ENCODE measurements at regions not wholly inside any gene's neighbourhood (a gene's known extent, or its start where the extent isn't known, plus 50 kb on each side); places are given as distances from the start of the nearest gene placed in this dataset.

DNA sequence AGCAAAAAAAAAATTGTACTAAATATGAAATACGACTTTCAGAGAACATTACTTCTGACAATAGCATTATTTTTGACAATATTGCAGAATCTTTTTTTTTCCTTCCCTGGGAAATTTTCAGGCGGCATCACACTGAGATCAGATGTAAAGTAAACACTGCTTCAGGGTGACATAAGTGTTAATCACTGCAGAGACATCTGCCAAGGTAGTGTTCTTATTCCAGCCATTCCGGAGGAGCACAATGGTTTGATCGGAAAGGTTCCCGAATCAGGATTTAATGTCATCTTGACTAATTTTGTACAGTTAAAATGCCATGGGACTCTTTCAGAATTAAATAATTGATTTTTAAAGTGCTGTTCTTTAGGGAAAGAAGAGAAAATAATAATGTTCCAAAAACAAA is 56.7 kb upstream of the ZNF236 start:
- Histone ChIP-seq H3K79me2 (ENCODE audit: low read depth) (no peaks in the 10 kb centered on the region), H3K9me3 (ENCODE audit: low read depth) (no peaks in the 10 kb centered on the region), H3K4me2 (no peak overlapping the region), H4K20me1 (ENCODE audit: low read depth) (no peaks in the 10 kb centered on the region), H3F3A (ENCODE audit: low read depth) (peaks cover 2% of the 10 kb centered on the region), H3K36me3 (no peaks in the 10 kb centered on the region), H3K27me3 (no peaks in the 10 kb centered on the region), H3K4me1 (peaks cover 4% of the 10 kb centered on the region), H3K9ac (no peak overlapping the region), H3K27ac (no peak overlapping the region), H2AFZ (replicated peaks) (no peak overlapping the region), H3K4me3 (no peak overlapping the region)
- Mint-ChIP-seq H3K4me3 (no peak overlapping the region), H3K36me3 (no peaks in the 10 kb centered on the region), H3K27me3 (ENCODE audit: insufficient read depth, low read depth) (peaks cover 5% of the 10 kb centered on the region), H3K27ac (no peak overlapping the region), H3K4me1 (peaks cover 6% of the 10 kb centered on the region), H3K9me3 (peaks cover 9% of the 10 kb centered on the region)
- no peak for DNase-seq (ENCODE audit: low spot score)
- TF ChIP-seq EZH2 (IDR thresholded peaks at IDR 0.05) (no peak), EZH2phosphoT487 (IDR thresholded peaks at IDR 0.05) (no peak)
- TF ChIP-seq, protein P1, sequence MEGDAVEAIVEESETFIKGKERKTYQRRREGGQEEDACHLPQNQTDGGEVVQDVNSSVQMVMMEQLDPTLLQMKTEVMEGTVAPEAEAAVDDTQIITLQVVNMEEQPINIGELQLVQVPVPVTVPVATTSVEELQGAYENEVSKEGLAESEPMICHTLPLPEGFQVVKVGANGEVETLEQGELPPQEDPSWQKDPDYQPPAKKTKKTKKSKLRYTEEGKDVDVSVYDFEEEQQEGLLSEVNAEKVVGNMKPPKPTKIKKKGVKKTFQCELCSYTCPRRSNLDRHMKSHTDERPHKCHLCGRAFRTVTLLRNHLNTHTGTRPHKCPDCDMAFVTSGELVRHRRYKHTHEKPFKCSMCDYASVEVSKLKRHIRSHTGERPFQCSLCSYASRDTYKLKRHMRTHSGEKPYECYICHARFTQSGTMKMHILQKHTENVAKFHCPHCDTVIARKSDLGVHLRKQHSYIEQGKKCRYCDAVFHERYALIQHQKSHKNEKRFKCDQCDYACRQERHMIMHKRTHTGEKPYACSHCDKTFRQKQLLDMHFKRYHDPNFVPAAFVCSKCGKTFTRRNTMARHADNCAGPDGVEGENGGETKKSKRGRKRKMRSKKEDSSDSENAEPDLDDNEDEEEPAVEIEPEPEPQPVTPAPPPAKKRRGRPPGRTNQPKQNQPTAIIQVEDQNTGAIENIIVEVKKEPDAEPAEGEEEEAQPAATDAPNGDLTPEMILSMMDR (IDR thresholded peaks at IDR 0.05), result no peak

DNA sequence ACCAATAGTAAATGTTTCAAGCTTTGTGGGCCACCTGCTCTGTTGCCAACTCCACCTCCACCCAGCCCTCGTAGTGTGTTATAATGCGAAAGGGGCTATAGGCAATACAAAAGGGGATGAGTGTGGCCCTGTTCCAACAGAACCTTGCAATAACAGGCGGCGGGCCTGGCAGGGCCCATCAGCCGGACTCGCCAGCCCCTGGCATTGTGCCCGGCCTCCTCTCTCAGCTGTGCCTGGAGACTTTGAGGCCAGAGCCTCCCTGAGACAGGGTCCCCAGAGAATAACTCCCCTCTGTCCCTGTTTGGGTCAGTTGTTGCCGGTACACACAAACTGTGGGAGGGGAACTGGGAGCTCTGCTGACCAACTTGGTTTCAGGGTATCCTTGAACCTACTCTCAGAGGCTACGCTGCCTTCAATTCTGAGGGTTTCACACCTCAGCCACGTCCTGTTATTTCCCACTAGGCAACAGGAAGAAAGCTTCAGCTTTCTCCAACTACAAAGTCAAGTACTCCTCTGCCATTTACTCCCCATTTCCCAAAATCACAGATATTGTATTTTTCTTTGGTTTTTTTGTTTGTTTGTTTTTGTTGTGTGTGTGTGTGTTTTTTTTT is 58.0 kb upstream of the ZNF236 start:
- H3K9ac ChIP-seq, result no peak overlapping the region
- H3K4me3 ChIP-seq, result no peak overlapping the region
- no peak overlapping the region for H2AFZ ChIP-seq (replicated peaks)
- no peaks in the 10 kb centered on the region for H3K9me3 ChIP-seq (ENCODE audit: low read depth)
- no peaks in the 10 kb centered on the region for H3K27me3 ChIP-seq
- no peaks in the 10 kb centered on the region for H3K79me2 ChIP-seq (ENCODE audit: low read depth)
- H3K27ac Mint-ChIP-seq, result no peak overlapping the region
- no peaks in the 10 kb centered on the region for H3K36me3 ChIP-seq
- H3K4me1 ChIP-seq, result no peaks in the 10 kb centered on the region
- no peaks in the 10 kb centered on the region for H3F3A ChIP-seq (ENCODE audit: low read depth)
- H3K9me3 Mint-ChIP-seq, result peaks cover 9% of the 10 kb centered on the region
- no peak for DNase-seq (ENCODE audit: low spot score)
- no peak for TF ChIP-seq EZH2phosphoT487 (IDR thresholded peaks at IDR 0.05)
- no peak for TF ChIP-seq EZH2 (IDR thresholded peaks at IDR 0.05)
- TF ChIP-seq, protein P1 (IDR thresholded peaks at IDR 0.05), result no peak
- H4K20me1 ChIP-seq (ENCODE audit: low read depth), result no peaks in the 10 kb centered on the region
- no peaks in the 10 kb centered on the region for H3K36me3 Mint-ChIP-seq
- no peak overlapping the region for H3K27ac ChIP-seq
- no peaks in the 10 kb centered on the region for H3K4me1 Mint-ChIP-seq
- H3K27me3 Mint-ChIP-seq (ENCODE audit: insufficient read depth, low read depth), result peaks cover 3% of the 10 kb centered on the region
- no peak overlapping the region for H3K4me2 ChIP-seq
- H3K4me3 Mint-ChIP-seq, result no peak overlapping the region

DNA sequence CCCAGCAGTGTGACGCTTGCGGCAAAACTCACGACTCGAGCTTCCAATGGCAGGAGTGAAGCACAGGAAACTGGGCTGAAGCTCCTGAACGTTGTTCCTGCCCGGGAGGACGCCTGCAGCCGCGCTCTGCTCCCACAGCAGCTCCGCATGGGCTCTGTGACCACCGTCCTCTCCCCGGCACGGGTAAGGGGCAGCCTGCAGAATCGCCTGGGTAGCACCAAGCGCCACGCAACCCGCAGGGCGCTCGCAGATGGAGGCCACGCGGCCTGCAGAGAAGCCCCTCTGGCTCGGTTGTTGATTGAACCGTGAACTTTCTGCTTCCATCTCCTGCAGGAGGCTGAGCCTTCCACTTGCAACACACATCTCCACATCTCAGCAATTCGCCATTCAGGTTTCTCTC is 63.3 kb upstream of the ZNF236 start:
- no peaks in the 10 kb centered on the region for H3K36me3 ChIP-seq
- no peaks in the 10 kb centered on the region for H4K20me1 ChIP-seq (ENCODE audit: low read depth)
- H3K27me3 Mint-ChIP-seq (ENCODE audit: insufficient read depth, low read depth), result peaks cover 3% of the 10 kb centered on the region
- DNase-seq (ENCODE audit: low spot score), result no peak
- no peaks in the 10 kb centered on the region for H3F3A ChIP-seq (ENCODE audit: low read depth)
- H3K9me3 ChIP-seq (ENCODE audit: low read depth), result no peaks in the 10 kb centered on the region
- no peak overlapping the region for H2AFZ ChIP-seq (replicated peaks)
- no peak overlapping the region for H3K4me3 Mint-ChIP-seq
- H3K27me3 ChIP-seq, result no peaks in the 10 kb centered on the region
- H3K36me3 Mint-ChIP-seq, result no peaks in the 10 kb centered on the region
- no peak overlapping the region for H3K4me2 ChIP-seq
- H3K4me3 ChIP-seq, result no peak overlapping the region
- no peaks in the 10 kb centered on the region for H3K79me2 ChIP-seq (ENCODE audit: low read depth)
- peaks cover 4% of the 10 kb centered on the region for H3K4me1 Mint-ChIP-seq
- no peak overlapping the region for H3K27ac ChIP-seq
- H3K27ac Mint-ChIP-seq, result no peak overlapping the region
- H3K9me3 Mint-ChIP-seq, result peaks cover 4% of the 10 kb centered on the region
- no peak overlapping the region for H3K9ac ChIP-seq
- no peaks in the 10 kb centered on the region for H3K4me1 ChIP-seq
- TF ChIP-seq, protein P1 (IDR thresholded peaks at IDR 0.05), result no peak

Data from neural progenitor cell (in vitro differentiated cells).